GM18499 (cell line): ENCODE measurements at regions not wholly inside any gene's neighbourhood (a gene's known extent, or its start where the extent isn't known, plus 50 kb on each side); places are given as distances from the start of the nearest gene placed in this dataset.

Experiments
- ATAC-seq: cut with Tn5 transposase; IDR thresholded peaks from one replicate; pipeline ENCODE4 v1.9.1; 2021; ENCODE audit warnings: moderate number of reproducible peaks; ENCODE audit not compliant: insufficient read depth, unreplicated experiment

- ATAC-seq: no peak
Observed at GRCh38 chr13:112124141-112124540, 57.2 kb downstream of the SOX1 start.

DNA sequence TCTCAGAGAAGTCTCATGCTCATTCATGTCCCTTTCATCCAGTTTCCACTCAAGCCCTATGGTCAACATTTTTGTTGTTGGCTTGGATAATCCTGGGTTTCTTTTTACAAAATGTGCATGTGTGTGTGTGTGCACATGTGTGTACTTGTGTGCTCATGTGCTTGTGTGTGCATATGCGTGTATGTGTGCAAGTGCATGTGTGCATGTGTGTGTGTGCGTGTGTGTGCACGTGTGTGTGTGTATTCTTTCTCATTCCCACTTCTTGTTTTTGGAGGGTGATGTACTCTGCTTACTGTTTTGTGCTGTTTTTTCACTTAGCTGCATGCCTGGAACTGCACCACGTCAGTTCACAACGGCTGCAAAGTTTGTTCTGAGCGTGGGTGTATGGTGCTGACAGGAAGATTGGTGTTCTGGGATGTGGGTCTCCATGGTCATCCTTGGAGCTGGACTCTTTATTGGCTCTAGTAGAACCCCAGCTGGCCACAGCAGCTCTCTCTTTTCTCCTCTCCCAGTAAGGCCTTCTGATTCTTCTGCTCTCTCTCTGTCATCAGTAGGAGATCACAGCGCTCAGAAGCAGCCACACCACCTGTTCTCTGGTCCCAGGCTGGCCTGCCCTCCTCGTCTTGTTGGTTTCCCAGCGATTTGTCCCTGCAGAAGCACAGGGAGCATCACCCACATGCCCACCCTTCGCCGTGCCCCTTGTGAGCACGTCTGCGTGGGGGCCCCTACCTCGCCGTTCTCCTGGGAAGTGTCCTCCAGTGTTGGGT, 60.8 kb downstream of the SOX1 start:
- no peak for ATAC-seq

GRCh38 chr13:112128331-112128610, 61.3 kb downstream of the SOX1 start:
- no peak for ATAC-seq

DNA sequence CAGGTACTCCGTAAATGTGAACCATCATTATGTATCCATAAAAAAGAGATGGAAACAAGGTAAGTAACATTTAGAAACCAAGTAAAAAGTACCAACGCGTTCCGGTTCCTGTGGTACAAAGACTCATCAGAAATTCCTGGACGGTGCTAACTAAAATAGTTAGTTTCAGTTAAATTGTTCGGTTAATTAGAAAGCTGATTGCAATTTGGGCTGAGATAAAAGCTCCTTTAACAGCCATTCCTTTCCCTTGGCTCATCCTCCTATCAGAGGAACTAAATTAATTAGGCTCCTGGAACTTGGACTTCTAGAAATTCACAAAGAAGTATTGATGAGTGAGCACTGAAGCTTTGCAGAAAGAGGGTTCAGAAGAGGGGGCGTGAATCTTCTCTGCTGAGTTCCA, 63.5 kb downstream of the SOX1 start:
- no peak for ATAC-seq

GRCh38 chr13:112131081-112131712, 64.2 kb downstream of the SOX1 start:
- ATAC-seq: no peak

DNA sequence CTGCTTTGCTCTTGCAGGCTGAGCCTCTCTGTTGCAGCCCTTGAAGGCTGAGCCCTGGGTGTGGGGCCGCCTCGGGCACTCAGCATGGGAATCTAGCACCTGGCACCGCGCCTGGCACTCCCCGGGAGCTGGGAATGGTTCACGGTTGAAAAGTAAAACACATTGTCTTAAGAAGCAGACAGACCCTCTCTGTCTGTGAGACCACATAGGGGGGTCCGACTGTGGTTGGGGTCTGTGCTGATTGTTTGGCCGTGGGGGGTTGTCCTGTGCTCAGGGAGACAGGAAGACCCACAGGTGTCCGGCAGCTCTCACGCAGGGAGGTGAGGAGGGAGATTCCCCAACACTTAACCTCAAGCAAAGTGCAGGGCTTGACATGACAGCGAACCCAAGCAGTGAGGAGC, 64.8 kb downstream of the SOX1 start:
- no peak for ATAC-seq

DNA sequence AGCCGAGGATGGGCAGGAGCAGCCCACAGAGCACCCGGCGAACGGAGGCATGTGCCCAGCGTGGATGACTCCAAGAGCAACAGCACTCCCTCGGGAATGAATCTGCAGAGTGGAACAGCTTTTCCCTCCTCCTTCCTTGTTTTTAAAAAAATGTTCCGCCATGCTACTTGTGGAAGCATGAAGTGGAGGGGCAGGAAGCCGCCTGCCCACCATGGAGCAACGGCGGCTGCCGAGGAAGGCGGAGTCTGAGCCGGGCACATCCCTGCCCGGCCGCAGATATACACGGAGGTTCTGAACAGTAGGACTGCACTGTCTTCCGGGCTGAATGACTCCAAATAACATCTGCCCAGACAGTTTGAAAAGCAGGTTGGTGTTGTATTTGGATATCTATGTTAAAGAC, 65.2 kb downstream of the SOX1 start:
- no peak for ATAC-seq

DNA sequence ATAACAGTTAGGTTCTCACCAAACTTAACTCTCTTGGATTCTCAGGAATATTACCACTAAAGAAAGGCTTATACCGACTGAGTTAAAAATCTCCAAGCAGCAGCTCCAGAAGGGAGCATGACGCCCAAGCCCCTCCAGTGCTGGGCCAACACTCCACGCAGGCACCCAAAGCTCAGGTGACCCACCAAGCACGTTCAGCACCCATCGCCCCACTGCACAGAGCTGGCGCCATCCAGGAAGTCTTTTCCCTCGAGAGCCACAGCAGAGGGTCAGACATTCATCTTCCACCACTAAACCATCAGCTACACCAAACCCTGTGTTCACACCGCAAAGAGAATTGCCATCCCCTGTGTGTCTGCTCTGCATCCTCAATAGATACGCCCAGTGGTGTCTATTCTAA, 65.7 kb downstream of the SOX1 start:
- ATAC-seq: no peak

GRCh38 chr13:112133499-112134390, 66.8 kb downstream of the SOX1 start:
- no peak for ATAC-seq

GRCh38 chr13:112134391-112135075, 67.6 kb downstream of the SOX1 start:
- ATAC-seq: no peak

- ATAC-seq: no peak
Observed at GRCh38 chr13:112136095-112136494, 69.1 kb downstream of the SOX1 start.

GRCh38 chr13:112137144-112137543, 70.2 kb downstream of the SOX1 start:
- no peak for ATAC-seq

GRCh38 chr13:112140366-112140765, 73.4 kb downstream of the SOX1 start:
- ATAC-seq: no peak

DNA sequence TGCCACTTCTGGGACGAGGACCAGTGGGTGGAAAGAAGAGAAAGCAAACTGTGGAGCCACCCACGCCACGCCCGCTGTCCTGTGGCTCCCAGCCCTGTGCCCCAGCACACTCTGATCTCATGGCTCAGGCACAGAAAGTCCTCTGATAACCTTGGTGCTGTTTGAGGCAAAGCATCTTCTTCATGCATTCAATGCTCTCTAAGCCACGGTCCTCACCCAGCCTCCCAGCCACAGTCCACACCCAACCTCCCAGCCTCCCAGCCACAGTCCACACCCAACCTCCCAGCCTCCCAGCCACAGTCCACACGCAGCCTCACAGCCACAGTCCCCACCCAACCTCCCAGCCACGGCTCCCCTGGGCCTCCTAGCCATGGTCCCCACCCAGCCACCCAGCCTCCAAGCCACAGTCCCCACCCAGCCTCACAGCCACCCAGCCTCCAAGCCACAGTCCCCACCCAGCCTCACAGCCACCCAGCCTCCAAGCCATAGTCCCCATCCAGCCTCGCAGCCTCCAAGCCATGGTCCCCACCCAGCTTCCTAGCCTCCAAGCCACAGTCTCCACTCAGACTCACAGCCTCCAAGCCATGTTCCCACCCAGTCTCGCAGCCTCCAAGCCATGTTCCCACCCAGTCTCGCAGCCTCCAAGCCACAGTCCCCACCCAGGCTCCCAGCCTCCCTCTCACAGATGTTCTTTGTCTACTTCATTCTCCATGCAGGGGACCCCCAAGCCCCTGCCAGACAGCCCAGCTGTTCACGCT, 74.9 kb downstream of the SOX1 start:
- ATAC-seq: no peak

GRCh38 chr13:112142401-112142930, 75.5 kb downstream of the SOX1 start:
- ATAC-seq: no peak

- no peak for ATAC-seq
Observed at GRCh38 chr13:112143046-112143752, 76.2 kb downstream of the SOX1 start.

GRCh38 chr13:112143753-112144615, 77.0 kb downstream of the SOX1 start:
- no peak for ATAC-seq
